Nephron progenitor cell (in vitro differentiated cells): ENCODE measurements at regions not wholly inside any gene's neighbourhood (a gene's known extent, or its start where the extent isn't known, plus 50 kb on each side); places are given as distances from the start of the nearest gene placed in this dataset.

Experiments used
- DNase-seq: peaks from one replicate; pipeline ENCODE4 v3.0.0; 2021
- H3K27ac Mint-ChIP-seq: 2 replicates; pipeline ENCODE4 v1.8.0; 2021; ENCODE audit warnings: mild to moderate bottlenecking, moderate library complexity, mixed read lengths
- H3K27me3 Mint-ChIP-seq: 2 replicates; pipeline ENCODE4 v1.8.0; 2021; ENCODE audit warnings: mild to moderate bottlenecking, low read depth, mixed read lengths; ENCODE audit not compliant: poor library complexity
- H3K36me3 Mint-ChIP-seq: 2 replicates; pipeline ENCODE4 v1.8.0; 2021; ENCODE audit warnings: low read depth, mixed read lengths
- H3K4me1 Mint-ChIP-seq: 2 replicates; pipeline ENCODE4 v1.8.0; 2021; ENCODE audit warnings: mixed read lengths
- H3K4me3 Mint-ChIP-seq: 2 replicates; pipeline ENCODE4 v1.8.0; 2021; ENCODE audit warnings: mild to moderate bottlenecking, moderate library complexity, mixed read lengths
- H3K9me3 Mint-ChIP-seq: 2 replicates; pipeline ENCODE4 v1.8.0; 2021; ENCODE audit warnings: mild to moderate bottlenecking, moderate library complexity, mixed read lengths
- CTCF ChIP-seq: fragments of 200-600 bp; sonication (generic); IDR thresholded peaks from 2 replicates; pipeline ENCODE4 v1.5.0; 2021; ENCODE audit warnings: antibody characterized with exemption

- Mint-ChIP-seq H3K4me1 (peaks cover 15% of the 10 kb centered on the region), H3K4me3 (no peak overlapping the region), H3K27ac (no peak overlapping the region), H3K36me3 (no peaks in the 10 kb centered on the region), H3K27me3 (no peaks in the 10 kb centered on the region), H3K9me3 (peaks cover 24% of the 10 kb centered on the region)
- TF ChIP-seq CTCF = no peak
- no peak for DNase-seq
These were observed 125.9 kb upstream of the NDUFV2 start for GRCh38 chr18:8976606-8977005.

- Mint-ChIP-seq H3K27ac (no peak overlapping the region), H3K9me3 (peaks cover 24% of the 10 kb centered on the region), H3K36me3 (no peaks in the 10 kb centered on the region), H3K27me3 (no peaks in the 10 kb centered on the region), H3K4me3 (no peak overlapping the region), H3K4me1 (peaks cover 15% of the 10 kb centered on the region)
- no peak for DNase-seq
- TF ChIP-seq CTCF = no peak
These were observed 125.3 kb upstream of the NDUFV2 start for GRCh38 chr18:8977166-8977565.

GRCh38 chr18:8977701-8978100, 124.8 kb upstream of the NDUFV2 start:
- no peak for TF ChIP-seq CTCF
- no peaks in the 10 kb centered on the region for H3K27me3 Mint-ChIP-seq
- H3K36me3 Mint-ChIP-seq = no peaks in the 10 kb centered on the region
- H3K4me3 Mint-ChIP-seq = no peak overlapping the region
- DNase-seq = no peak
- H3K4me1 Mint-ChIP-seq = peaks cover 18% of the 10 kb centered on the region
- H3K9me3 Mint-ChIP-seq = peaks cover 23% of the 10 kb centered on the region
- H3K27ac Mint-ChIP-seq = no peak overlapping the region

GRCh38 chr18:8978394-8978793, 124.1 kb upstream of the NDUFV2 start:
- Mint-ChIP-seq H3K36me3 (no peaks in the 10 kb centered on the region), H3K4me3 (no peak overlapping the region), H3K4me1 (peaks cover 25% of the 10 kb centered on the region), H3K27ac (no peak overlapping the region), H3K27me3 (no peaks in the 10 kb centered on the region), H3K9me3 (peaks cover 16% of the 10 kb centered on the region)
- no peak for TF ChIP-seq CTCF
- DNase-seq = no peak

GRCh38 chr18:8979258-8979988, 123.1 kb upstream of the NDUFV2 start:
- Mint-ChIP-seq H3K4me1 (peaks cover 28% of the 10 kb centered on the region), H3K4me3 (no peak overlapping the region), H3K9me3 (peaks cover 6% of the 10 kb centered on the region), H3K27ac (no peak overlapping the region), H3K36me3 (no peaks in the 10 kb centered on the region), H3K27me3 (peaks cover 5% of the 10 kb centered on the region)
- TF ChIP-seq CTCF = no peak
- DNase-seq = no peak

- no peaks in the 10 kb centered on the region for H3K9me3 Mint-ChIP-seq
- no peak for DNase-seq
- H3K4me1 Mint-ChIP-seq = peaks cover 29% of the 10 kb centered on the region
- H3K4me3 Mint-ChIP-seq = no peak overlapping the region
- TF ChIP-seq CTCF = no peak
- no peak overlapping the region for H3K27ac Mint-ChIP-seq
- H3K36me3 Mint-ChIP-seq = no peaks in the 10 kb centered on the region
- H3K27me3 Mint-ChIP-seq = peaks cover 5% of the 10 kb centered on the region
These were observed 122.0 kb upstream of the NDUFV2 start for GRCh38 chr18:8980496-8980895.
